Lung microvascular endothelial cell (primary cell): ENCODE measurements at regions not wholly inside any gene's neighbourhood (a gene's known extent, or its start where the extent isn't known, plus 50 kb on each side); places are given as distances from the start of the nearest gene placed in this dataset.

ENCODE experiments used
- DNase-seq, 2 donors: peaks; one replicate each; pipeline versions ENCODE4 v3.0.0 to v3.0.0-alpha.2; 2010; ENCODE audit warnings: low read depth in 2 of 2

DNA sequence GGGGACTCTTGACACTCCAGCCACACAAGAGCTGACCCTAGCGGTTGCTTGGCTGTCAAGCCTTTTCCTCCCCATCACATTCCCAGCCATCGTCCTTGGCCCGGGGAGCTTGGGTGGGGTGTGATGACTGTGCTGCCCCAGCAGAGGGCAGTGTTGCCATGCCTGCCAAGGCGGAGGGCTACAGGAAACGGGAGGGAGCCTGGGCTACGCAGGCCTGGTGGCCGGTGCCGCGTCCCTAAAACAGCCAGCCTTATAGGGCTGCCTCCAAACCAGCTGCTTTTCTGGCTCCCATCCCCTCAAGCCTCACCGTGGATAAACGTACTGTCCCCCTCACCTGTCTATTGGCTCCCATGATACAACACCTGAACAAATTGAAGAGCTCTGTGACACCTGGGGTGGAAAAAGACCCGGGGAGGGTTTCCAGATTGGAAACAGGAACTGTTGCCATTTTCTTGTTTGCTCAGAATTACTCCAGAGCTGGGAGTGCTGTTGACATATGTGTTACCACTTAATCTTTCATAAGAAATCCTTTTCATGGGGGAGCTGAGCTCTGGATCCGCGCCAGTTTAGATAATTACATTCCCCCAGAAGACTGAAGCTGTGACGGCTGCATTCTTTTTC, 72.8 kb upstream of the ASTN2 start:
- peak; percentile 63 to 72 for DNase-seq

DNA sequence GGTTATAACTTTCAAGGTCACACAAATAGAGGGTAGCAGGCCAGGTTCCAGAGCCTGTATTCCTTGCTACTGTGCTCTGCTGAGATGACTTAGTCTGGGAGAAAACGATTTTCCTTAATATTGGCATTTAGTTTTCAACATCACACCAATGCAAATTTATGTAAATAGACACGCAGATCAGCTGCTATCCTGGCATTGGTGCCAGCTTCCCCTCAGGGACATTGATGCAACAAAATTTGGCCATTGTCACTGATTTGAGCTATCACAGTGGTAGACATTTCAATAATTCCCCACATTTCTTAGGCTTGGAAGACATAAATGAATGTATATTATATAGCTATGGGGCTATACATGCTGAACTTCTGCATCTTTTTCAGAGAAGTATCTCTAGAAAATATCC, 71.6 kb upstream of the ASTN2 start:
- no peak for DNase-seq

DNA sequence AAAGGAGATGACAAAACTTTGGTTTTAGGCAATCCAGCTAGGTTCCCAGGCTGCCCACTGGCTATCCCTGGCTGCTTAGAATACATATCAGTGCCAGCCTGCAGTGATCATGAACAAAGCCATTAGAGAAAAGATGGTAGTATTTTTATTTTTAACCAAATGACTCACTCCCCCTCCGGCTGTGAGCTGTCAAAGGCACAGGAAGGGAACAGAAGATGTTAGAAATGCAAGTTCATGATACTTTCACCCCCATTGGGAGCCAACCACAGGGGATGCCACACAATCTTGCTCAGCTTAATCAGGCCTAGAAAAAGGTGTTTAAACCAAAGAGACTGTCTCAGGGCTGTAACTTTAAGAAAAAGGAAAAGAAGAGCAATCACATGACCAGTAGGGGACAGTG, 70.3 kb upstream of the ASTN2 start:
- DNase-seq, result peak in 1 of 2 donors; percentile 4

GRCh38 chr9:117480729-117481128, 65.9 kb upstream of the ASTN2 start:
- no peak for DNase-seq

GRCh38 chr9:117480253-117480652, 65.4 kb upstream of the ASTN2 start:
- no peak for DNase-seq

- no peak for DNase-seq
Measured at GRCh38 chr9:117473293-117473692, 58.4 kb upstream of the ASTN2 start.

DNA sequence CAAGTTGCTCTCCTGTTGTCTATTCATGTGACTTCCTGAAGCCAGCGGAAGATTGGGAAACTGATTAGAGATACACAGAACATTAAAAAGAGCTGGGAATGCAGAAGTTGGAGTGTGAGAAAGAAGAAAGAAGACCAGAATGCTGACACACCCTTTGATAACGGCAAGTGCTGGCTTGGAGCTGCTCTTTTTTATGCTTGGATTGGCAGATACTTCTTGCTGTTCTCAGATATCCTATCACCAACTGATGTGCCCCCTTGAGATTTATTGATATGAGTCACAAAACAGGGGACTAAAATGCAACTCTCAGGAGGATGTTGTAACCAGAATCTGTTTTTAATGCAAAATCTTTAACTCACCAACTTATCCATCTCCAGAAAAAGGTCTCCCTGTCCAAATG, 56.0 kb upstream of the ASTN2 start:
- DNase-seq, result no peak

- DNase-seq, result no peak
Measured at GRCh38 chr9:117470455-117470854, 55.6 kb upstream of the ASTN2 start.

GRCh38 chr9:117466111-117466510, 51.3 kb upstream of the ASTN2 start:
- DNase-seq, result no peak

GRCh38 chr9:117465706-117466105, 50.8 kb upstream of the ASTN2 start:
- DNase-seq, result no peak

GRCh38 chr9:117464941-117465616, 50.2 kb upstream of the ASTN2 start:
- no peak for DNase-seq
